ENCODE measurements at regions not wholly inside any gene's neighbourhood (a gene's known extent, or its start where the extent isn't known, plus 50 kb on each side); places are given as distances from the start of the nearest gene placed in this dataset.

- TF ChIP-seq POLR2A (IDR thresholded peaks at IDR 0.05; ENCODE audit: low read depth, low read length) (no peak), POLR2AphosphoS5 (IDR thresholded peaks at IDR 0.05; ENCODE audit: low read depth, low read length) (no peak)
These were observed 260.3 kb downstream of the ADGRD1 start for GRCh38 chr12:131213896-131214442.

Data from GM12891 (cell line).